ENCODE measurements at regions not wholly inside any gene's neighbourhood (a gene's known extent, or its start where the extent isn't known, plus 50 kb on each side); places are given as distances from the start of the nearest gene placed in this dataset.
"Not testable (repeated sequence)": the region's sequence is repeated elsewhere in the genome, so short reads cannot be mapped to it uniquely, and the experiment has no call there.

GRCh38 chr1:10920063-10920626, 92.3 kb upstream of the TARDBP start:
- no peaks in the 10 kb centered on the region for H3K36me3 ChIP-seq (ENCODE audit: control insufficient read depth, low read depth, low read length)

GRCh38 chr1:10922315-10923060, 90.0 kb upstream of the TARDBP start:
- H3K9ac ChIP-seq (ENCODE audit: low read length); H3K36me3 ChIP-seq (ENCODE audit: control insufficient read depth, low read depth, low read length); H3K9me3 ChIP-seq (ENCODE audit: control insufficient read depth, low read depth, low read length); H3K4me3 ChIP-seq (ENCODE audit: low read length); H3K4me1 ChIP-seq (ENCODE audit: control insufficient read depth, low read depth, low read length); H3K27me3 ChIP-seq (ENCODE audit: control insufficient read depth, insufficient read depth, low read length); H3K27ac ChIP-seq (ENCODE audit: low read length): not testable (repeated sequence)

More at GRCh38 chr1:10920063-10920626, 92.3 kb upstream of the TARDBP start:
- Histone ChIP-seq H3K4me3 (ENCODE audit: low read length) (no peak overlapping the region), H3K4me1 (ENCODE audit: control insufficient read depth, low read depth, low read length) (no peaks in the 10 kb centered on the region), H3K27ac (ENCODE audit: low read length) (no peak overlapping the region), H3K9ac (ENCODE audit: low read length) (no peak overlapping the region), H3K9me3 (ENCODE audit: control insufficient read depth, low read depth, low read length) (no peaks in the 10 kb centered on the region), H3K27me3 (ENCODE audit: control insufficient read depth, insufficient read depth, low read length) (no peaks in the 10 kb centered on the region)

GRCh38 chr1:10924030-10924429, 88.4 kb upstream of the TARDBP start:
- Histone ChIP-seq H3K9ac (ENCODE audit: low read length) (no peak overlapping the region), H3K9me3 (ENCODE audit: control insufficient read depth, low read depth, low read length) (no peaks in the 10 kb centered on the region), H3K27ac (ENCODE audit: low read length) (no peak overlapping the region), H3K27me3 (ENCODE audit: control insufficient read depth, insufficient read depth, low read length) (no peaks in the 10 kb centered on the region), H3K36me3 (ENCODE audit: control insufficient read depth, low read depth, low read length) (no peaks in the 10 kb centered on the region), H3K4me3 (ENCODE audit: low read length) (no peak overlapping the region), H3K4me1 (ENCODE audit: control insufficient read depth, low read depth, low read length) (no peaks in the 10 kb centered on the region)

GRCh38 chr1:10928654-10929053, 83.8 kb upstream of the TARDBP start:
- H3K4me3 ChIP-seq (ENCODE audit: low read length): no peak overlapping the region
- H3K9ac ChIP-seq (ENCODE audit: low read length): no peak overlapping the region
- no peaks in the 10 kb centered on the region for H3K36me3 ChIP-seq (ENCODE audit: control insufficient read depth, low read depth, low read length)

GRCh38 chr1:10932088-10932487, 80.4 kb upstream of the TARDBP start:
- no peaks in the 10 kb centered on the region for H3K36me3 ChIP-seq (ENCODE audit: control insufficient read depth, low read depth, low read length)
- H3K9me3 ChIP-seq (ENCODE audit: control insufficient read depth, low read depth, low read length): no peaks in the 10 kb centered on the region
- no peaks in the 10 kb centered on the region for H3K27me3 ChIP-seq (ENCODE audit: control insufficient read depth, insufficient read depth, low read length)
- no peak overlapping the region for H3K4me3 ChIP-seq (ENCODE audit: low read length)
- H3K4me1 ChIP-seq (ENCODE audit: control insufficient read depth, low read depth, low read length): peaks cover 4% of the 10 kb centered on the region
- no peak overlapping the region for H3K27ac ChIP-seq (ENCODE audit: low read length)
- H3K9ac ChIP-seq (ENCODE audit: low read length): no peak overlapping the region

More at GRCh38 chr1:10928654-10929053, 83.8 kb upstream of the TARDBP start:
- Histone ChIP-seq H3K4me1 (ENCODE audit: control insufficient read depth, low read depth, low read length) (no peaks in the 10 kb centered on the region), H3K27me3 (ENCODE audit: control insufficient read depth, insufficient read depth, low read length) (no peaks in the 10 kb centered on the region), H3K27ac (ENCODE audit: low read length) (no peak overlapping the region), H3K9me3 (ENCODE audit: control insufficient read depth, low read depth, low read length) (no peaks in the 10 kb centered on the region)

GRCh38 chr1:10934150-10934818, 78.2 kb upstream of the TARDBP start:
- Histone ChIP-seq H3K27ac (ENCODE audit: low read length) (no peak overlapping the region), H3K36me3 (ENCODE audit: control insufficient read depth, low read depth, low read length) (no peaks in the 10 kb centered on the region), H3K27me3 (ENCODE audit: control insufficient read depth, insufficient read depth, low read length) (no peaks in the 10 kb centered on the region), H3K9ac (ENCODE audit: low read length) (no peak overlapping the region), H3K4me1 (ENCODE audit: control insufficient read depth, low read depth, low read length) (peaks cover 4% of the 10 kb centered on the region), H3K4me3 (ENCODE audit: low read length) (no peak overlapping the region), H3K9me3 (ENCODE audit: control insufficient read depth, low read depth, low read length) (no peaks in the 10 kb centered on the region)

- Histone ChIP-seq H3K9me3 (ENCODE audit: control insufficient read depth, low read depth, low read length) (no peaks in the 10 kb centered on the region), H3K9ac (ENCODE audit: low read length) (no peak overlapping the region), H3K4me1 (ENCODE audit: control insufficient read depth, low read depth, low read length) (peaks cover 4% of the 10 kb centered on the region), H3K36me3 (ENCODE audit: control insufficient read depth, low read depth, low read length) (no peaks in the 10 kb centered on the region), H3K27me3 (ENCODE audit: control insufficient read depth, insufficient read depth, low read length) (no peaks in the 10 kb centered on the region), H3K4me3 (ENCODE audit: low read length) (no peak overlapping the region), H3K27ac (ENCODE audit: low read length) (no peak overlapping the region)
Measured at GRCh38 chr1:10935246-10935645, 77.2 kb upstream of the TARDBP start.

GRCh38 chr1:10935724-10936123, 76.7 kb upstream of the TARDBP start:
- H3K36me3 ChIP-seq (ENCODE audit: control insufficient read depth, low read depth, low read length): no peaks in the 10 kb centered on the region
- H3K27ac ChIP-seq (ENCODE audit: low read length): no peak overlapping the region
- H3K27me3 ChIP-seq (ENCODE audit: control insufficient read depth, insufficient read depth, low read length): no peaks in the 10 kb centered on the region
- H3K4me1 ChIP-seq (ENCODE audit: control insufficient read depth, low read depth, low read length): peaks cover 4% of the 10 kb centered on the region
- H3K4me3 ChIP-seq (ENCODE audit: low read length): no peak overlapping the region
- H3K9ac ChIP-seq (ENCODE audit: low read length): no peak overlapping the region
- no peaks in the 10 kb centered on the region for H3K9me3 ChIP-seq (ENCODE audit: control insufficient read depth, low read depth, low read length)

GRCh38 chr1:10936998-10937901, 75.2 kb upstream of the TARDBP start:
- Histone ChIP-seq H3K9me3 (ENCODE audit: control insufficient read depth, low read depth, low read length) (no peaks in the 10 kb centered on the region), H3K9ac (ENCODE audit: low read length) (no peak overlapping the region), H3K4me1 (ENCODE audit: control insufficient read depth, low read depth, low read length) (peaks cover 4% of the 10 kb centered on the region), H3K27ac (ENCODE audit: low read length) (no peak overlapping the region), H3K36me3 (ENCODE audit: control insufficient read depth, low read depth, low read length) (no peaks in the 10 kb centered on the region), H3K27me3 (ENCODE audit: control insufficient read depth, insufficient read depth, low read length) (no peaks in the 10 kb centered on the region), H3K4me3 (ENCODE audit: low read length) (no peak overlapping the region)

GRCh38 chr1:10938741-10939417, 73.6 kb upstream of the TARDBP start:
- peaks cover 4% of the 10 kb centered on the region for H3K4me1 ChIP-seq (ENCODE audit: control insufficient read depth, low read depth, low read length)
- H3K36me3 ChIP-seq (ENCODE audit: control insufficient read depth, low read depth, low read length): no peaks in the 10 kb centered on the region
- no peak overlapping the region for H3K27ac ChIP-seq (ENCODE audit: low read length)
- no peak overlapping the region for H3K4me3 ChIP-seq (ENCODE audit: low read length)
- H3K9me3 ChIP-seq (ENCODE audit: control insufficient read depth, low read depth, low read length): no peaks in the 10 kb centered on the region
- H3K9ac ChIP-seq (ENCODE audit: low read length): no peak overlapping the region
- no peaks in the 10 kb centered on the region for H3K27me3 ChIP-seq (ENCODE audit: control insufficient read depth, insufficient read depth, low read length)
